ENCODE measurements at regions not wholly inside any gene's neighbourhood (a gene's known extent, or its start where the extent isn't known, plus 50 kb on each side); places are given as distances from the start of the nearest gene placed in this dataset.

DNA sequence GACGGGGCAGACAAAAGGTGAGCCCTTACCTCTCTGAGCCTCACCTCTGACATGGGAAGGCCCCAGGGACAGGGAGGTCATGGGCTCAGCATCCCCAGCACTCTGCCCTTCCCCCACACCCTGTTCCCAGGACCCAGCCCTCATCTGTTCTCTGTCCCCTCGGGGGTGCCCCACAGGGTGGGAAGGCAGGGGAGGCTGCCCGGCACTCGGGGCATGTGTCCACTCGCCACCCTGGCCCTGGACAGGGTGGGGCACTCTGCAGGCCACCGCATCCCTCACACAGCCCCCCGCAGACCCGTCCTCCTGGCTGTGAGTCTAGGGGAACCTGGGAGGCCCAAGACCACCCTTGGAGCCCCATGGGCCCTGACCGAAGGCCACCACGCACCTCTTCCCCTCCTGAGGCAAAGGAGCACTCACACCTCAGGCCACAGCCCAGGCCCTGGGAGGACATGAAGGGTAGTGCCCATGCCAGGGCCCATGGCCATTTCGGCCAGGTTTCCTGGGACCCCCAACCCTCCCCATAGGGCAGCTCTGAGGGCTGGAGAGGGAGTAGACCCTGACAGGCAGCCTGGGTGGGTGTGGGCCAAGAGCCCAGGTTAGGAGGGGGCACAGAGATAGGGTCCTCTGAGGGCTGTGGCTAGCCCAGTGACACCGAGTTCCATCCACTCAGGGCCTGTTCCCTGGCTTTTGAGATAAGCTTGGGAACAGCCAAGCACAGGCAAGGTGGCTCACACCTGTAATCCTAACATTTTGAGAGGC lies 193.1 kb downstream of the IGLL1 start (continued):
- TF ChIP-seq ZNF444 (CRISPR knock-in tag; IDR thresholded peaks at IDR 0.05) (no peak), BCL6 (CRISPR knock-in tag; IDR thresholded peaks at IDR 0.05) (no peak), RFX7 (CRISPR knock-in tag; IDR thresholded peaks at IDR 0.05) (no peak), ELF2 (CRISPR knock-in tag; IDR thresholded peaks at IDR 0.05) (no peak), SP1 (CRISPR knock-in tag; IDR thresholded peaks at IDR 0.05) (no peak), ZNF384 (IDR thresholded peaks at IDR 0.05; ENCODE audit: low read depth, low read length) (no peak)

DNA sequence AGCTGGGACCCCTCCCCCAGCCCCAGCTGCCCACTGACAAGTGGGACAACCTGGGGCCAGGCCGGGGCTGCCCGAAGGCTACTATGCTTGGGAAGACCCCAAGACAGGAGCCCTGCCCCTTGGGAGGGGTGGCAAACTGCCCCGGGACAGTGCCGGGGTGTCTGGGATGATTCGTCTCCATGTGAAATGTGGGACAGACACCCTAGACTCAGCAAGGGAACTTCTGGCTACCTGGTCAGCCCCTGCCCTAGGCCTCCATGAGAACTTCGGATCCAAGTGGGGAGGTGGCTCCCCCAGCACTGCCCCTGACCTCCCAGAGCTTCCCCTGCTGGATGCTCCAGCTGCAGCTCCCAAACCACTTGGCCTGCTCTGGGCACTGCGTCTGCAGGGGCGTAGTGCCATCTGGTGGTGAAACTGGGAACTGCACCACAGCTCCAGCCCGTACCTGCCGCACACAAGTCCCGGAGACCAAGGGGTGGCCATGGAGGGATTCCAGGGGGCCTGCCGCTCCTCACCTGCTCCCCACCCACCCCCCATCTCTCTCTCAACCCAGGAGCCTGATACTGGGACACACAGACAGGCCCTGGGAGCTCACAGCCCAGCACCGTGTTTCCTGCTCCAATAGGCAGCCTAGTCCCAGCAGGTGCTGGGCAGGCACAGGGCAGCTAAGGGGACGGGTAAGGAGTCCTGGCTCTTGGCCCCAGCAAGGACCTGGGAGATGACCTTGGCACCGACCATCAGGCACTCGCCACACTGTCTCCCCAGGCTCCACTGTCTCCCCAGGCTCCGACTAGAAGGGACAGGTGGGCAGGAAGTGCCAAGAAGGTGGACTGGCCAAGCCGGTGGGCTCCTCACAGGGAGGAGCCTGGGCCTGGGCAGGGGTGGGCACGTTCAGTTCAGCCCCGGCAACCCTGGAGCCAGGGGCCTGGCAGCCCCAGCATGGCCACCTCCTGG lies 194.1 kb downstream of the IGLL1 start:
- H2AFZ ChIP-seq (ENCODE audit: low read depth, low read length), result no peak overlapping the region
- WGBS (ENCODE audit: insufficient coverage, low coverage, missing lambda C conversion rate), result 5% methylated on average over 11 of the region's 20 CpGs
- CTCF ChIA-PET (ENCODE audit: low intra/inter-chr PET ratio), result interaction anchor here (0.6 to 1.6 kb wide), 7 partner anchors 10 to 427 kb away, joined by 3 to 6 read pairs (median 3); no protein-coding TSS in a partner anchor
- FAIRE-seq, result peak; percentile 73
- BruUV-seq (replicated peaks), result no TSS peak
- peak; percentile 74 to 82 (median 80) for DNase-seq (ENCODE audit: extremely low read depth in 1 of 4, low spot score in 3 of 4)
- in situ Hi-C loops (cut with MboI) (loop anchor here (10.0 to 25.0 kb wide), 2 partner anchors 81 to 424 kb away; no protein-coding TSS in a partner anchor), intact Hi-C loops (cut with micrococcal nuclease) (loop anchor here (2.0 to 5.0 kb wide), 3 partner anchors 151 to 427 kb away; no protein-coding TSS in a partner anchor)
- no peaks in the 10 kb centered on the region for H3K9me1 ChIP-seq (ENCODE audit: control insufficient read depth, insufficient read depth, low read length)
- H4K20me1 ChIP-seq (replicated peaks; ENCODE audit: control insufficient read depth, insufficient read depth, low read length), result 0 out of 2 replicates have a peak, but pooled peaks cover 7% of the 10 kb centered on the region
- no peaks in the 10 kb centered on the region for H3K36me3 ChIP-seq (ENCODE audit: control insufficient read depth, insufficient read depth, low read length)
- no peak overlapping the region for H3K4me3 ChIP-seq
- POLR2A ChIA-PET, result interaction anchor here (0.6 to 1.0 kb wide), 3 partner anchors 8 to 426 kb away, joined by 3 to 4 read pairs (median 3); no protein-coding TSS in a partner anchor
- H3K9ac ChIP-seq (ENCODE audit: insufficient read depth in 1 of 2, low read depth in 2 of 2, low read length in 2 of 2), result no peak overlapping the region; a peak in 1 of 4 replicates
- H3K4me1 ChIP-seq (replicated peaks in 1 of 2; ENCODE audit: control insufficient read depth in 2 of 2, insufficient read depth in 2 of 2, low read length in 2 of 2), result peaks cover 0 to 27% of the 10 kb centered on the region in 2 experiments; a peak in 1 of 5 replicates
- H3K27me3 ChIP-seq (ENCODE audit: control insufficient read depth in 2 of 2, insufficient read depth in 2 of 2, low read length in 2 of 2), result peaks cover 0 to 5% of the 10 kb centered on the region in 2 experiments; a peak in 1 of 5 replicates
- H3K27ac ChIP-seq (ENCODE audit: extremely low read depth, low read depth, low read length), result no peak overlapping the region
- H3K9me3 ChIP-seq (replicated peaks; ENCODE audit: control insufficient read depth, insufficient read depth, low read depth, low read length), result no peaks in the 10 kb centered on the region
- no peak overlapping the region for H3K4me2 ChIP-seq (ENCODE audit: insufficient read depth, low read length)
- no peaks in the 10 kb centered on the region for H3K79me2 ChIP-seq (ENCODE audit: control insufficient read depth, insufficient read depth, low read length)
- ATAC-seq, result peak; percentile 95
- TF ChIP-seq, protein P1, sequence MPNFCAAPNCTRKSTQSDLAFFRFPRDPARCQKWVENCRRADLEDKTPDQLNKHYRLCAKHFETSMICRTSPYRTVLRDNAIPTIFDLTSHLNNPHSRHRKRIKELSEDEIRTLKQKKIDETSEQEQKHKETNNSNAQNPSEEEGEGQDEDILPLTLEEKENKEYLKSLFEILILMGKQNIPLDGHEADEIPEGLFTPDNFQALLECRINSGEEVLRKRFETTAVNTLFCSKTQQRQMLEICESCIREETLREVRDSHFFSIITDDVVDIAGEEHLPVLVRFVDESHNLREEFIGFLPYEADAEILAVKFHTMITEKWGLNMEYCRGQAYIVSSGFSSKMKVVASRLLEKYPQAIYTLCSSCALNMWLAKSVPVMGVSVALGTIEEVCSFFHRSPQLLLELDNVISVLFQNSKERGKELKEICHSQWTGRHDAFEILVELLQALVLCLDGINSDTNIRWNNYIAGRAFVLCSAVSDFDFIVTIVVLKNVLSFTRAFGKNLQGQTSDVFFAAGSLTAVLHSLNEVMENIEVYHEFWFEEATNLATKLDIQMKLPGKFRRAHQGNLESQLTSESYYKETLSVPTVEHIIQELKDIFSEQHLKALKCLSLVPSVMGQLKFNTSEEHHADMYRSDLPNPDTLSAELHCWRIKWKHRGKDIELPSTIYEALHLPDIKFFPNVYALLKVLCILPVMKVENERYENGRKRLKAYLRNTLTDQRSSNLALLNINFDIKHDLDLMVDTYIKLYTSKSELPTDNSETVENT (CRISPR knock-in tag; IDR thresholded peaks at IDR 0.05), result no peak
- TF ChIP-seq CHCHD3 (CRISPR knock-in tag; IDR thresholded peaks at IDR 0.05) (no peak), POLR3G (IDR thresholded peaks at IDR 0.05; ENCODE audit: extremely low read depth, insufficient read length, insufficient replicate concordance) (no peak), ZBED1 (IDR thresholded peaks at IDR 0.05) (no peak), STAG1 (CRISPR knock-in tag; IDR thresholded peaks at IDR 0.05; ENCODE audit: borderline replicate concordance) (peak; percentile 78; the same call in 1 of the 2 replicates), PHB2 (IDR thresholded peaks at IDR 0.05; ENCODE audit: low read depth) (no peak)
- TF ChIP-seq, protein P2, sequence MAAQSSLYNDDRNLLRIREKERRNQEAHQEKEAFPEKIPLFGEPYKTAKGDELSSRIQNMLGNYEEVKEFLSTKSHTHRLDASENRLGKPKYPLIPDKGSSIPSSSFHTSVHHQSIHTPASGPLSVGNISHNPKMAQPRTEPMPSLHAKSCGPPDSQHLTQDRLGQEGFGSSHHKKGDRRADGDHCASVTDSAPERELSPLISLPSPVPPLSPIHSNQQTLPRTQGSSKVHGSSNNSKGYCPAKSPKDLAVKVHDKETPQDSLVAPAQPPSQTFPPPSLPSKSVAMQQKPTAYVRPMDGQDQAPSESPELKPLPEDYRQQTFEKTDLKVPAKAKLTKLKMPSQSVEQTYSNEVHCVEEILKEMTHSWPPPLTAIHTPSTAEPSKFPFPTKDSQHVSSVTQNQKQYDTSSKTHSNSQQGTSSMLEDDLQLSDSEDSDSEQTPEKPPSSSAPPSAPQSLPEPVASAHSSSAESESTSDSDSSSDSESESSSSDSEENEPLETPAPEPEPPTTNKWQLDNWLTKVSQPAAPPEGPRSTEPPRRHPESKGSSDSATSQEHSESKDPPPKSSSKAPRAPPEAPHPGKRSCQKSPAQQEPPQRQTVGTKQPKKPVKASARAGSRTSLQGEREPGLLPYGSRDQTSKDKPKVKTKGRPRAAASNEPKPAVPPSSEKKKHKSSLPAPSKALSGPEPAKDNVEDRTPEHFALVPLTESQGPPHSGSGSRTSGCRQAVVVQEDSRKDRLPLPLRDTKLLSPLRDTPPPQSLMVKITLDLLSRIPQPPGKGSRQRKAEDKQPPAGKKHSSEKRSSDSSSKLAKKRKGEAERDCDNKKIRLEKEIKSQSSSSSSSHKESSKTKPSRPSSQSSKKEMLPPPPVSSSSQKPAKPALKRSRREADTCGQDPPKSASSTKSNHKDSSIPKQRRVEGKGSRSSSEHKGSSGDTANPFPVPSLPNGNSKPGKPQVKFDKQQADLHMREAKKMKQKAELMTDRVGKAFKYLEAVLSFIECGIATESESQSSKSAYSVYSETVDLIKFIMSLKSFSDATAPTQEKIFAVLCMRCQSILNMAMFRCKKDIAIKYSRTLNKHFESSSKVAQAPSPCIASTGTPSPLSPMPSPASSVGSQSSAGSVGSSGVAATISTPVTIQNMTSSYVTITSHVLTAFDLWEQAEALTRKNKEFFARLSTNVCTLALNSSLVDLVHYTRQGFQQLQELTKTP (IDR thresholded peaks at IDR 0.05; ENCODE audit: low read depth in 1 of 2, partially characterized antibody in 2 of 2), result no peak

Data from K562 (cell line).